Adrenal gland (tissue), 5 donors: ENCODE measurements at regions not wholly inside any gene's neighbourhood (a gene's known extent, or its start where the extent isn't known, plus 50 kb on each side); places are given as distances from the start of the nearest gene placed in this dataset.

Experiments used
- CTCF ChIP-seq, 6 experiments: fragments of 450-650 bp in 4 of 6; fragments of 200-600 bp in 2 of 6; sonication (generic) in 1 of 6; IDR thresholded peaks; 1 replicate in 5 of 6; 2 replicates in 1 of 6; pipeline versions ENCODE4 v1.5.1 to v1.8.0; 2016 to 2021; ENCODE audit warnings: antibody characterized with exemption in 6 of 6, mild to moderate bottlenecking in 2 of 6, moderate library complexity in 1 of 6
- POLR2A ChIP-seq, 2 donors: fragments of 450-650 bp; IDR thresholded peaks; one replicate each; pipeline ENCODE4 v1.6.1; 2017; ENCODE audit warnings: antibody characterized with exemption in 2 of 2, mild to moderate bottlenecking in 2 of 2, moderate library complexity in 1 of 2
- donor health status: DM: no; HTN: no; CAD: no.

GRCh38 chr3:34582055-34582454 lies 783.6 kb downstream of the PDCD6IP start:
- no peak for TF ChIP-seq CTCF (IDR thresholded peaks at IDR 0.05)
- TF ChIP-seq POLR2A (IDR thresholded peaks at IDR 0.05): no peak
